Neural crest cell (in vitro differentiated cells): ENCODE measurements at regions not wholly inside any gene's neighbourhood (a gene's known extent, or its start where the extent isn't known, plus 50 kb on each side); places are given as distances from the start of the nearest gene placed in this dataset.

Source experiments
- DNase-seq: peaks from one replicate; pipeline ENCODE4 v3.0.0; 2021; ENCODE audit warnings: low read depth, mixed read lengths, low spot score
- H3K27ac Mint-ChIP-seq: one replicate; pipeline ENCODE4 v1.8.0; 2021; ENCODE audit warnings: mild to moderate bottlenecking, mixed read lengths; ENCODE audit not compliant: unreplicated experiment
- H3K27me3 Mint-ChIP-seq: 2 replicates; pipeline ENCODE4 v1.8.0; 2021; ENCODE audit warnings: low read depth, mild to moderate bottlenecking, mixed read lengths
- H3K36me3 Mint-ChIP-seq: 2 replicates; pipeline ENCODE4 v1.8.0; 2021; ENCODE audit warnings: low read depth, mild to moderate bottlenecking, mixed read lengths
- H3K4me1 Mint-ChIP-seq: 2 replicates; pipeline ENCODE4 v1.8.0; 2021; ENCODE audit warnings: mixed read lengths
- H3K4me3 Mint-ChIP-seq: one replicate; pipeline ENCODE4 v1.8.0; 2021; ENCODE audit warnings: mild to moderate bottlenecking, mixed read lengths
- H3K9me3 Mint-ChIP-seq: 2 replicates; pipeline ENCODE4 v1.8.0; 2021; ENCODE audit warnings: mixed read lengths
- TF ChIP-seq, protein P1 (sequence below): fragments of 200-600 bp; sonication (generic); conservative IDR thresholded peaks from 2 replicates; pipeline ENCODE4 v1.5.0; 2021; ENCODE audit warnings: antibody characterized with exemption, mild to moderate bottlenecking

DNA sequence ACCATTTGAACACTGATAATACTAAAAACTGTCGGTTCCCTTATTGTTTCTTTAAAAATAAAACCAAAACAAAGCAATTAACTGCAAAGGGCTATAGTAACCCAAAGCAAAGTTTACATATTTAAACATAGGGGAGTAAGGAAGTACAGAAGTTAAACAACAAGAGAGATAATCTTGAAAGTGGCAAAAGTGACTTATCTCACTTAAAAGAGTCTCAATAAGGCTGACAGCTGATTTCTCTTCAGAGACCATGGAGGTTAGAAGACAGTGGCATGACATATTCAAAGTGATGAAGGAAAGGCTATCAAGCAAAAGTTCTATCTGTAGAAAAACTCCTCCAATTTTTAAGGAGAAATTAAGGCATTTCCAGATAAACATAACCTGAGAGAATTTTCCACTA is 233.5 kb upstream of the HDAC9 start:
- H3K9me3 Mint-ChIP-seq = peaks cover 8% of the 10 kb centered on the region
- TF ChIP-seq, protein P1, sequence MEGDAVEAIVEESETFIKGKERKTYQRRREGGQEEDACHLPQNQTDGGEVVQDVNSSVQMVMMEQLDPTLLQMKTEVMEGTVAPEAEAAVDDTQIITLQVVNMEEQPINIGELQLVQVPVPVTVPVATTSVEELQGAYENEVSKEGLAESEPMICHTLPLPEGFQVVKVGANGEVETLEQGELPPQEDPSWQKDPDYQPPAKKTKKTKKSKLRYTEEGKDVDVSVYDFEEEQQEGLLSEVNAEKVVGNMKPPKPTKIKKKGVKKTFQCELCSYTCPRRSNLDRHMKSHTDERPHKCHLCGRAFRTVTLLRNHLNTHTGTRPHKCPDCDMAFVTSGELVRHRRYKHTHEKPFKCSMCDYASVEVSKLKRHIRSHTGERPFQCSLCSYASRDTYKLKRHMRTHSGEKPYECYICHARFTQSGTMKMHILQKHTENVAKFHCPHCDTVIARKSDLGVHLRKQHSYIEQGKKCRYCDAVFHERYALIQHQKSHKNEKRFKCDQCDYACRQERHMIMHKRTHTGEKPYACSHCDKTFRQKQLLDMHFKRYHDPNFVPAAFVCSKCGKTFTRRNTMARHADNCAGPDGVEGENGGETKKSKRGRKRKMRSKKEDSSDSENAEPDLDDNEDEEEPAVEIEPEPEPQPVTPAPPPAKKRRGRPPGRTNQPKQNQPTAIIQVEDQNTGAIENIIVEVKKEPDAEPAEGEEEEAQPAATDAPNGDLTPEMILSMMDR = no peak
- H3K27ac Mint-ChIP-seq = no peak overlapping the region
- no peaks in the 10 kb centered on the region for H3K4me1 Mint-ChIP-seq
- no peaks in the 10 kb centered on the region for H3K27me3 Mint-ChIP-seq
- DNase-seq = no peak
- H3K4me3 Mint-ChIP-seq = no peak overlapping the region
- no peaks in the 10 kb centered on the region for H3K36me3 Mint-ChIP-seq

DNA sequence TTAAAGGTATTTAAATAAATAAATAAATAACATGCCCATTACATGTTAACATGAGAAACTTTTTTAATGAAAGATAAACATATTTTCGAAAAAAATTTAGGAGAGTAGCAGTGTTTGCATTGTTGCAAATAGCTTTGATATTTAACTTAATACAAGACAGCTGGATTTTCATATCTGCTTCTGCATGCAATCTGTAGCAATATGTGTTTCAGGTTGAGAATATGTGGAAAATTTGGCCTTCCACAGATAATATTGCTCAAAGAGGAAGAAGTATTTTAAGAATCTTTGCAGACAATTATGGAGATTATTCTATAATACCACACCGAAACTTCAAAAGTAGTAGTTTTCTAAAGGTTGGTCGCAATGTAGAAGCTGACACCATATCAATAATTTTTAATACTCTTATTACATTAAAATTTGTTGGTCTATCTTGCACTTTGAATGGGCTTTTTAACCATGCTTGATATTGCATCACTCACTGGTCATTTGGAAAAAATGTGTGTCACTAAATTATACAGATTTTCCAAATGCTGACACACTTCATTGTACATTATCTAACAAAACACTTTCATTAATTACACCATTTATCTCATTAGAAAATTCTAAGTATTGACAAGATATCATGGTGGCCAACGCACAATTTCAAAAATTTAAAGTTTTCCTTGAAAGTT is 229.8 kb upstream of the HDAC9 start:
- Mint-ChIP-seq H3K4me3 (no peak overlapping the region), H3K36me3 (no peaks in the 10 kb centered on the region), H3K4me1 (no peaks in the 10 kb centered on the region)

DNA sequence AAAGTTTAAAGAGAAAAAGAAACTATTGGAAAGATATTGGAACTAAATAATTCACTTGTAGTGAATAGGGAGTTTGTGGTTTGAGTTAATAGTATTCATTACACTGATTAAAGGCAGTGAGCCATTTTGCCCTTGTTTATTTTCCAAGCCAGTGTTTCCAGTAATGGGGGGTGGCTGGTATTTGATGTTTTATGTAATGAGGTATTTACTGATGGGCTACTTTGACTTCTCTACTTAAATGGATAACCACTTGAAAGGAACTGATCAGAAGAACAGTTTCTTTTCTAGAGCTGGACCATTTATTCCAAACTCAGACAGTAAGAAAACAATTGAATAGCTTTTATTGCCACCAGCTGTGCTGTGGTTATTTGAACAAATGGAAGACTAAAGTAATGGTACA is 227.0 kb upstream of the HDAC9 start:
- Mint-ChIP-seq H3K4me3 (no peak overlapping the region), H3K9me3 (no peaks in the 10 kb centered on the region), H3K27me3 (no peaks in the 10 kb centered on the region), H3K4me1 (no peaks in the 10 kb centered on the region), H3K27ac (no peak overlapping the region), H3K36me3 (no peaks in the 10 kb centered on the region)
- TF ChIP-seq, protein P1 = no peak
- DNase-seq = no peak

More for the DNA sequence above, 229.8 kb upstream of the HDAC9 start:
- Mint-ChIP-seq H3K27me3 (no peaks in the 10 kb centered on the region), H3K9me3 (peaks cover 8% of the 10 kb centered on the region), H3K27ac (no peak overlapping the region)
- TF ChIP-seq, protein P1 = no peak
- DNase-seq = no peak

DNA sequence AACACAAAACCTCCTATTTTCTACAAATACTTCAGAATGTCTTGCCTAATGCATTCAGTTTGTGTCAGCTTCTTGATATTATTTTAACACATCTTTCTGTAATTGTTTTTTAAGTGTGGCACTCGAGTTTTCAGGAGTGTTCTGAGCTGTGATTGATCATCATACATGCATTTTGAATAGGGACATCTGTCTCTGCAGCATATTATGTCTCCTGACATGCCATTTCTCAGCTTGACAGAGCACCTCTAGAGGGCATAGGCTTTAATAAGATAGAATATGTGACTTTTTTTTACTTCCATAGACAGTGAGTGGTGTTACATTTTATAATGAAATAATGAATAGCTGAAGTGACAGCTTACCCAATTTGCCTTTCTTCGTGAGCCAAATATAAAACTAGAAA is 219.2 kb upstream of the HDAC9 start:
- no peak overlapping the region for H3K27ac Mint-ChIP-seq
- TF ChIP-seq, protein P1 = no peak
- no peaks in the 10 kb centered on the region for H3K9me3 Mint-ChIP-seq
- H3K36me3 Mint-ChIP-seq = no peaks in the 10 kb centered on the region
- no peaks in the 10 kb centered on the region for H3K27me3 Mint-ChIP-seq
- DNase-seq = no peak
- no peaks in the 10 kb centered on the region for H3K4me1 Mint-ChIP-seq
- no peak overlapping the region for H3K4me3 Mint-ChIP-seq

DNA sequence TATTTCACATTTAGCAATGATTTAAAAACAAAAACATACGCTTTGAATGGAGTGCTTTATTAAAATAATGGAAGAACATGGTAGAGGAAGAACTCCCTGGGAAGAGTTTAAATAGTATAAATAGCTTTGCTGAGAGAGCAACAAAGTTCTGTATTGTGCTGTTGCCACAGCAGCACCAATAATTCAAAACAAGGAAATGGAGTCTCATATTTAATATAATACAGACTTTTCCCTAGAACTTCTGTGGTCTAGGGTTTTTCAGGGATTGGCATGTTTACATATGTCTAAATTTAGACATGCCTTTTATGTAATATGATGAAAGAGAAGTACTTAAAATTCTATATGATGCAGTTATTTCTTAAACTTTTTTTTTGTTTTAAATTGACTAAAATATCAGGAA is 217.2 kb upstream of the HDAC9 start:
- TF ChIP-seq, protein P1 = no peak
- Mint-ChIP-seq H3K4me3 (no peak overlapping the region), H3K27me3 (no peaks in the 10 kb centered on the region), H3K9me3 (no peaks in the 10 kb centered on the region), H3K36me3 (no peaks in the 10 kb centered on the region), H3K27ac (no peak overlapping the region), H3K4me1 (no peaks in the 10 kb centered on the region)
- DNase-seq = no peak
